IPS-20b (cell line): ENCODE measurements at regions not wholly inside any gene's neighbourhood (a gene's known extent, or its start where the extent isn't known, plus 50 kb on each side); places are given as distances from the start of the nearest gene placed in this dataset.

Experiments
- H3K27ac ChIP-seq: one replicate; pipeline ENCODE4 v1.5.1; 2013; ENCODE audit warnings: low read length
- H3K27me3 ChIP-seq: 2 replicates; pipeline ENCODE4 v1.6.1; 2013; ENCODE audit warnings: mild to moderate bottlenecking, low read length, inconsistent platforms; ENCODE audit not compliant: insufficient read depth
- H3K36me3 ChIP-seq: 2 replicates; pipeline ENCODE4 v1.6.1; 2013; ENCODE audit warnings: low read depth, mild to moderate bottlenecking, inconsistent platforms, low read length, moderate library complexity; ENCODE audit not compliant: insufficient read depth
- H3K4me1 ChIP-seq: 2 replicates; pipeline ENCODE4 v1.6.1; 2013; ENCODE audit warnings: mild to moderate bottlenecking, control low read depth, inconsistent platforms, low read length, moderate library complexity; ENCODE audit not compliant: insufficient read depth
- H3K4me3 ChIP-seq: 2 replicates; pipeline ENCODE4 v1.5.1; 2013; ENCODE audit warnings: mild to moderate bottlenecking, low read length, inconsistent platforms
- H3K9ac ChIP-seq: 2 replicates; pipeline ENCODE4 v1.6.1; 2013; ENCODE audit warnings: low read depth, mild to moderate bottlenecking, inconsistent platforms, low read length, moderate library complexity
- H3K9me3 ChIP-seq: 2 replicates; pipeline ENCODE4 v1.6.1; 2013; ENCODE audit warnings: mild to moderate bottlenecking, low read depth, low read length, inconsistent platforms; ENCODE audit not compliant: insufficient read depth

DNA sequence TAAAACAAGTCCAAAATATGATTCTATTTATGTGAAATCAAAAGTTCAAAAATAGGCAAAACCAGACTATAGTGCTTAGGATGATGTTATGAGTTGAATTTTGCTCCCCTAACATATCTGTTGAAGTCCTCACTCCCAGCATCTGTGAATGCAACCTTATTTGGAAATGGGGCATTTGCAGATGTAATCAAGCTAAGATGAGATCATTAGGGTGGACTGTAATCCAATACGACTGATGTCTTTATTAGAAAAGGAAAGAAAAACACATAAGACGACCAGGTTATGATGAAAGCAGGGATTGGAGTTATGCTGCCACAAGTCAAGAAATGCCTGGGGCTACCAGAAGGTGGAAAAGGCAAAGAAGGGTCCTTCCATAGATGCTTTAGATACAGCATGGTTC, 110.5 kb upstream of the CCDC39 start:
- H3K27ac ChIP-seq, result no peak overlapping the region

DNA sequence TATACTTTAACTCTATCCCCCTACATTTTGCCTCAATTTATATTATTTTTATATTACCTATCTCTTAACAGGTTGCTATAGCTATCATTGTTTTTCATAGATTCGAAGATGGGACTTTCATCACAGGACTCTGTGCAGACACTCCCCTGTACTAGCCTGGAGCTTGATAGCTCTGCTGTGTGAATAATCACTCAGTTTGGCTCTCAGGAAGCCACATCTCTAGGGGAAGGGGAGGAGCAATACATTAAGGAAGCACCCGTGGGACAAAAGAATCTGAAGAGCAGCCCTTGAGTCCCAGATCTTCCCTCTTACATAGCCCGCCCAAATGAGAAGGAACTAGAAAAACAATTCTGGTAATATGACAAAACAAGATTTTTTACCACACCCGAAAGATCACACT, 114.3 kb upstream of the FXR1 start:
- Histone ChIP-seq H3K36me3 (no peaks in the 10 kb centered on the region), H3K27ac (no peak overlapping the region), H3K4me3 (no peak overlapping the region), H3K9me3 (no peaks in the 10 kb centered on the region), H3K4me1 (no peaks in the 10 kb centered on the region), H3K9ac (no peak overlapping the region), H3K27me3 (no peaks in the 10 kb centered on the region)

More for the DNA sequence above, 110.5 kb upstream of the CCDC39 start:
- no peaks in the 10 kb centered on the region for H3K4me1 ChIP-seq
- H3K4me3 ChIP-seq, result no peak overlapping the region
- H3K9me3 ChIP-seq, result no peaks in the 10 kb centered on the region
- no peaks in the 10 kb centered on the region for H3K27me3 ChIP-seq
- no peak overlapping the region for H3K9ac ChIP-seq
- no peaks in the 10 kb centered on the region for H3K36me3 ChIP-seq

DNA sequence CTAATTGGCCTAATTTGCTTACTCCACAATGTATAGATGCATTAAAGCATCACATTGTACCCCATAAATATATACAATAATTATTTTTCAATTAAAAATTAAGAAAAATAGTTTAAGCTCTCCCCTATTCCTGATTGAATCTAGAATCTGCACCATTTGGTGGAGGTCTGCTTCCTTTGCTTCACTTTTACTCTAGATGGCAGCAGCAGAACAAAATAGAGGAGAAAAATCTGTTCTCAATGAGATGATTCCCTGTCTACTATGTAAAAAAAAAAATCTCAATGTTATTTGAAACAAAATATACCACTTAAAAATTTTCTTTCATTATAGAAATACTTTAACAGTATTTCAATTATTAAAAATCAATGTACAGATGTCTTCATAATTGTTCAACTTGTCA, 109.6 kb upstream of the FXR1 start:
- Histone ChIP-seq H3K27ac (no peak overlapping the region), H3K36me3 (no peaks in the 10 kb centered on the region), H3K4me1 (peaks cover 11% of the 10 kb centered on the region; the same call in 1 of the 2 replicates), H3K9me3 (no peaks in the 10 kb centered on the region), H3K9ac (no peak overlapping the region), H3K4me3 (no peak overlapping the region), H3K27me3 (no peaks in the 10 kb centered on the region)

DNA sequence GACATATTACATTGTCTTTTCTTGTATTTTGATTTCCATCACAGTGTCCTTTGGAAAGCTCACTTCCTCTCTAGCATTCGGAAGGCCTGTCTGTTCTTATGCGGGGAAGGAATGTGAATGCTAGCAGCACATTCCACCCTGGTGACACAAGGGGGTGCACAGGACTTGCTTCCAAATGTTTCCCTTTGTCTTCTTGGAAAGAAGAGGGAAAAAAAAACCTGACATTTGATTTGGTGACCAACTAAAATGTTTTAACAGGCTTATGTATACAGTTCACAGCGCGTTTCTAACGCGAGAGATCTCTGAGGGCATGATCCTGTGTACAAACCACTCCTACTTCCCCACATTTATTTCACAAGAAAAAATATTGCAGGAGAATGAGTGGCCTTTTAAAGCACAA, 107.6 kb upstream of the FXR1 start:
- Histone ChIP-seq H3K4me3 (peak overlapping the region; percentile 27; the same call in 1 of the 2 replicates), H3K36me3 (no peaks in the 10 kb centered on the region), H3K4me1 (peaks cover 11% of the 10 kb centered on the region; the same call in 1 of the 2 replicates), H3K27ac (peak overlapping the region; percentile 69), H3K9me3 (no peaks in the 10 kb centered on the region), H3K9ac (peak overlapping the region; percentile 70; the same call in 1 of the 2 replicates), H3K27me3 (no peaks in the 10 kb centered on the region)

DNA sequence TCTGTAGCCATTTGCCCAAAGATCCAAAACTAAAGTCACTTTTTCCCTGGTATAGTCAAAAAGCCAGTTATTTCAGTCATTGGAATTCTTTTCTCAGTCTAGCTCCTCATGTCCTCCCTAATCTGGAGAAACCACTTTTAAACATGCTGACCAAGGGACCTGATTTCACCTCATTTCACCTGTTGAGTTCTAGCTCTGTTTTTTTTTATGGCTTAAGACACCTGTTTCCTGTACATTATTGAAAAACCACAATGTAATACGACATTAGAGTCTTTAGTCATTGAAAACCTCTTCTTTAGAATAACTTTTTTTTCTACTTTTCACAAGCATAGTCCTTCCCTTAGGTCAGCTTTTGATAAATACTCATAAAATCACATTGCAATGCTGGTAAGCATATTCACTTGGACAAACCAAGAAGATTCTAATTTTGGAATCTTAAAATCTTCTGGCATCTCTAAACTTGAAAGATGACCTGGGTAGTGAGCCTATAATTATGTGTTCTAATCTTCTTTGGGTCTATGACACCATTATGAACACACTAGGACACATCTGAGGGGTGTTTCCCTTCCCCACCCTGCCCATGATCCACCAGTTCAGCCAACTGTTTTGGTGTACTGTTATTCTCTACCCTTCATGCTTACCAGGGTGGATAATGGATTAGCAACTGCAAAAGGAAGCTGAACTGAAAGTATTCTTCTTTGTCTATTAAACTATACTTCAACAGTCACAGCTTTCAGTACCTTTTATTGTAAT, 103.5 kb upstream of the FXR1 start:
- no peak overlapping the region for H3K9ac ChIP-seq
- no peaks in the 10 kb centered on the region for H3K36me3 ChIP-seq
- H3K4me1 ChIP-seq, result peaks cover 7% of the 10 kb centered on the region; the same call in 1 of the 2 replicates
- H3K9me3 ChIP-seq, result no peaks in the 10 kb centered on the region
- H3K4me3 ChIP-seq, result no peak overlapping the region
- H3K27ac ChIP-seq, result no peak overlapping the region
- no peaks in the 10 kb centered on the region for H3K27me3 ChIP-seq

DNA sequence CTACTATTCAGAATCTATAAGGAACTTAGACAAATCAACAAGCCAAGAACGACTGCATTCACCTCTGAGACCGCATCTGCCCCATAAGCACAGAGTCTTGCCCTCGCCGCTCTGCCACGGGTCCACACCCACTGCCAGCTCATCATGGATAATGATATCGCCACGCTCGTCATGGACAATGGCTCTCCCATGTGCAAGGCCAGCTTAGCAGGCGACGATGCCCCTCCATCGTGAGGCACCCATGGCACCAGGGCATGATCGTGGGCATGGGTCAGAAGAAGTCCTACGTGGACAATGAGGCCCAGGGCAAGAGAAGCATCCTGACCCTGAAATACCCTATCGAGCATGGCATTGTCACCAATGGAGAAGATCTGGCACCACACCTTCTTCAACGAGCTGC, 92.1 kb upstream of the FXR1 start:
- Histone ChIP-seq H3K9ac (no peak overlapping the region), H3K9me3 (no peaks in the 10 kb centered on the region), H3K4me1 (no peaks in the 10 kb centered on the region), H3K27me3 (no peaks in the 10 kb centered on the region), H3K4me3 (no peak overlapping the region), H3K27ac (no peak overlapping the region), H3K36me3 (no peaks in the 10 kb centered on the region)

DNA sequence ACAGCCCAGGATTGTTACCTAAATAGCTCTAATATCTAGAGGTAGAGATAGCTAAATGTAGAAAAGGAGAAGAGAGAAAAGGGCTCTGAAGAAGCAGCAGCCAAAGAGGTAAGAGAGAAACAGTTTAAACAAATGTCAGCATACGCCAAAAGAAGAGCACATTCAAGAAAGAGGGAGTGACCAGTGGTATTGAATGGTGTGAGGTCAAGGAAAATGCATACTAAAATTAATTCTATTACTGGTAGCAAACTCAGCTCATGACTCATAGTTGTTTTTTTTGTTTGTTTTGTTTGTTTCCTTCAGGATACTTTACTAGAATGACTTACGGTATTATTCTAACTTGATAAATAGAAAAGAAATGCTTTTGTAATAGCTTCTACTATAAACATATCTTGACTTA, 86.5 kb upstream of the FXR1 start:
- Histone ChIP-seq H3K9ac (no peak overlapping the region), H3K9me3 (no peaks in the 10 kb centered on the region), H3K4me1 (no peaks in the 10 kb centered on the region; the same call in 1 of the 2 replicates), H3K27ac (no peak overlapping the region), H3K4me3 (no peak overlapping the region), H3K36me3 (no peaks in the 10 kb centered on the region), H3K27me3 (no peaks in the 10 kb centered on the region)

DNA sequence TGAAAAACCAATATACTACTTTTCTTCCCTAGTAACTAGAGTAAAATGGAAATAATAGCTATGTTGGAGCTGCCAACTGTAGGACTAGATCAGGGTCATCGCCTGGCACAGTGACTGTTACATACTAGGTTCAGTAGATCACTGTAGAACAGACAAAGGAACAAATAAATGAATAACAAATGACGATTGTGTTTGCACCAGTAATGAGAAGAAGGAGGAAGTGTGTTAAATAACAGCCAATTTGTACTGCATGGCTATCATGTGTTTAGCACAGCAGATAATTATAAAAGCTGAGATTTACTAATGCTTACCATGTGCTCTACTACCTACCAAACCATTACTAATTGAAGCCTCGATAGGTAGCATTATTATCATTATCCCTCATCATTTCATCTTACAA, 85.3 kb upstream of the FXR1 start:
- no peak overlapping the region for H3K27ac ChIP-seq
- H3K27me3 ChIP-seq, result no peaks in the 10 kb centered on the region
- no peaks in the 10 kb centered on the region for H3K9me3 ChIP-seq
- no peak overlapping the region for H3K4me3 ChIP-seq
- no peak overlapping the region for H3K9ac ChIP-seq
- H3K4me1 ChIP-seq, result no peaks in the 10 kb centered on the region; the same call in 1 of the 2 replicates
- no peaks in the 10 kb centered on the region for H3K36me3 ChIP-seq

DNA sequence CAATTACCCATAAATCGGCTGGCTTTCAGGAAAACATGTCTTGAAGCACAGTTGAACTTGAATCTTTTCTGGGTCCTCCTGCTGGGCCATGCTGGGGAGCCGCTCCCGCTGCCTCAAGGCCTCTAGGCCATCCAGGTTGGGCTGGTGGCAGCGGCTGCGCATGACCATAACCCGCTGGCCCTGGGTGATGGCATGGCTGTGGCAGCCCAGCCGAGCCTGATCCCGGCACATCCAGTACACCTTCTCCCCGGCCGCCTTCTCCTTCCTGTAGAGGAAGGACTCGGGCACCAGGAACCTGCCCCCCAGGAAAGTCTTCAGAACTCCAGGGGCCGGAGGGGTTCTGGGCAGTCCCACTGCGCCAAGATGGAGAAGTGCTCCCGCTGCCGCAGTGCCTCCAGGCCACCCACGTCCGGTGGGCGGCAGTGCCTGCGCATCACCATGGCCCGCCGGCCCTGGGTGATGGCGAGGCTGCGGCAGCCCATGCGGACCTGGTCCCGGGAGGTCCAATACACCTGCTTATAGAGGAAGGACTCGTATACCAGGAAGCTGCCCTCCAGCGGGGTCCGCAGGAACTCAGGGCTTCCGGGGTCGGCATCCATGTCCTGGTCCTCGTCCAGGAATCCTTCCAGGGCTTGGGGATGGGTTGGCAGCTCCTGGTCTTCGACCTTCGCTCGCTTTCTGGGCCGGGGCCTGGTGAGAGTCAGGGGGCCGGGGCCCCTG, 84.3 kb upstream of the FXR1 start:
- no peaks in the 10 kb centered on the region; the same call in 1 of the 2 replicates for H3K4me1 ChIP-seq
- no peak overlapping the region for H3K27ac ChIP-seq
- no peaks in the 10 kb centered on the region for H3K36me3 ChIP-seq
- no peaks in the 10 kb centered on the region for H3K27me3 ChIP-seq
- H3K9ac ChIP-seq, result no peak overlapping the region
- no peak overlapping the region for H3K4me3 ChIP-seq
- no peaks in the 10 kb centered on the region for H3K9me3 ChIP-seq

DNA sequence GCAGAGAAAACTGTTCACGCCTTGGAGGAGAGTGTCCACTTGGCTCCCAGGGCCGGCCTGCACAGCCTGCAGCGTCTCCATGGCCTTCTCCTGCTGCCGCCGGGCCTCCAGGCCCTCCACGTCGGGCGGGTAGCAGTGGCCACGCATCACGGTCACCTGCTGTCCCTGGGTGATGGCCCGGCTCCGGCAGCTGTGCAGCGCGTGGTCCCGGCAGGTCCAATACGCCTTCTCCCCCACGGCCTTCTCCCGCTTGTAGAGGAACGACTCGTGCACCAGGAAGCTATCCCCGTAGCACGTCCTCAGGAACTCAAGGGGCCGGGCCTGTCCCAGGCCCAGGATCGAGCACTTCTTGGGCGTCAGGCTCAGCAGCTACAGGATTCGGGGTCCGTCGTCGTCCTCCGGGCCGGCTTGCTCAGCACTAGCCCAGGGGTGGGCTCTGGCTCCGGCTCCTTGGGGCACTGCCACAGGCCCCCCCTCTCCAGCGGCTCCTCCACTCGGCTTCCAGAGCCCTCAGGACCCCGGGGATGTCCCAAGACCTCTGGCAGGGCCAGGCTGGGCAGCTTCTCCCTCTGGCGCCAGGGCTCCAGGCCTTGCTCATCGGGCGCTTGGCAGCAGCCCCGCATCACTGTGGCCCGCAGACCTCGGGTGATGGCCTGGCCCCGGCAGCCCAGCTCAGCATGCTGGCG, 83.6 kb upstream of the FXR1 start:
- Histone ChIP-seq H3K9ac (no peak overlapping the region), H3K36me3 (no peaks in the 10 kb centered on the region), H3K27ac (no peak overlapping the region), H3K4me1 (no peaks in the 10 kb centered on the region; the same call in 1 of the 2 replicates), H3K9me3 (no peaks in the 10 kb centered on the region), H3K27me3 (no peaks in the 10 kb centered on the region), H3K4me3 (no peak overlapping the region)

DNA sequence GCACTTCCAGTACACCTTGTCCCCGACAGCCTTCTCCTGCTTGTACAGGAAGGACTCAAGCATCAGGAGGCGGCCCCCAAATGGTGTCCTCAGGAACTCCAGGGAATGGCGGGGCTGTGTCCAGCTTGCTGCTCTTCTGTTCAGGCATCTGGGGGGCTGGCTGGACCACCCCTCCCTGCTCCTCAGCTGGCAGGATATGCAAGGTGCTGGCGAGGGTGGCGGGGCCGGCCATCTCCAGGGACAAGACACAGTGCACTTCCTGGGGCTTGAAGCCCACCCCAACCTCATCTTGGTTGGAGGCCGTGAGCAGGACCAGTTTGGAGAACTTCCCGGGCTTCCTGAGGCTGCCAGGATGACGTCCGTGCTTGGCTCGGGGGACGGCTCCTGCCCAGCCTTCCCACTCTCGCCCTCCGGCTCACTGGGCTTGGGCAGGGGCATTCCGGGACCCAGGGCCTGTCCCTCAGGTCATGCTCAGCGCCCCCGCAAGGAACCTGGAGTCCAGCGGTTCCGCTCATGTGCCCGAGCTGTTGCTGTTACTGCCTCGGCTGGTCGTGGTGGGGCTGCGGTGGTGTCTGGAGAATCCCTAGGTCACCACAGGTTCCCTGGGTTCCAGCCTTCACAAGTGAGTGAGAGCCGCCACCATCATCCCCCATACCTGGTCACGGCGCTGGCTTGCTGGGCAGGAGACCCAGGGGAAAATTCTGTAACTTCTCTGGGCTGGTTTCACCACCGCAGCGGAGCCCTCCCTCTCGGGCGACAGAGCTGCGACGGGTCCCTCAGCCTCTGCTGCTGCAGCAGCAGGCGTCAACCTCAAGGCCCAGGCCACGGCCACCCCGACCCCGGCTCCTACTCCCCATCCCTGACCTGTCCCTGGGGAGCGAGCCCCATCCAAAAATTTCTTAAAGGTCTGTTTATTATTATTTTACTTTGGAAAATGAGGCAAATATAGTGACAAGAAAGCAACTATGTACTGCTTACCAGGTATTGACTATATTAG, 82.8 kb upstream of the FXR1 start:
- H3K9ac ChIP-seq, result no peak overlapping the region
- H3K36me3 ChIP-seq, result no peaks in the 10 kb centered on the region
- H3K27me3 ChIP-seq, result no peaks in the 10 kb centered on the region
- no peak overlapping the region for H3K27ac ChIP-seq
- H3K9me3 ChIP-seq, result no peaks in the 10 kb centered on the region
- no peaks in the 10 kb centered on the region; the same call in 1 of the 2 replicates for H3K4me1 ChIP-seq
- no peak overlapping the region for H3K4me3 ChIP-seq
